Kidney (tissue), 13 donors: ENCODE measurements at regions not wholly inside any gene's neighbourhood (a gene's known extent, or its start where the extent isn't known, plus 50 kb on each side); places are given as distances from the start of the nearest gene placed in this dataset.

Source experiments
- DNase-seq, 5 donors: peaks; one replicate each; pipeline ENCODE4 v3.0.0-alpha.2; 2013 to 2020
- FAIRE-seq: peaks from 2 replicates; lab custom pipeline; 2012; peaks lifted over from hg19 to GRCh38; lab: Jason Lieb, UNC
- H3K27ac ChIP-seq, 2 donors: one replicate each; pipeline ENCODE4 v1.7.0; 2013; ENCODE audit warnings: low read depth in 2 of 2, low read length in 2 of 2, inconsistent platforms in 1 of 2
- H3K27me3 ChIP-seq: one replicate; pipeline ENCODE4 v1.7.1; 2013; ENCODE audit warnings: low read length, inconsistent platforms; ENCODE audit not compliant: control insufficient read depth, insufficient read depth
- H3K36me3 ChIP-seq, 3 donors: one replicate each; pipeline versions ENCODE4 v1.7.0 to v1.7.1; 2013; ENCODE audit warnings: low read length in 3 of 3, control low read depth in 1 of 3, inconsistent platforms in 1 of 3; ENCODE audit not compliant: insufficient read depth in 3 of 3, control insufficient read depth in 2 of 3
- H3K4me1 ChIP-seq, 3 donors: one replicate each; pipeline versions ENCODE4 v1.7.0 to v1.7.1; 2013; ENCODE audit warnings: low read length in 3 of 3, inconsistent platforms in 1 of 3, low read depth in 1 of 3; ENCODE audit not compliant: control insufficient read depth in 2 of 3, insufficient read depth in 2 of 3
- H3K4me3 ChIP-seq, 3 donors: one replicate each; pipeline versions ENCODE4 v1.7.0 to v1.8.1; 2013; ENCODE audit warnings: low read length in 3 of 3, control low read depth in 1 of 3, inconsistent platforms in 1 of 3
- H3K9ac ChIP-seq, 3 donors: one replicate each; pipeline versions ENCODE4 v1.7.0 to v1.7.1; 2013; ENCODE audit warnings: low read length in 3 of 3, control low read depth in 1 of 3, inconsistent platforms in 1 of 3
- H3K9me3 ChIP-seq, 3 donors: one replicate each; pipeline versions ENCODE4 v1.7.0 to v1.7.1; 2013; ENCODE audit warnings: low read length in 3 of 3, control low read depth in 1 of 3, inconsistent platforms in 1 of 3; ENCODE audit not compliant: control insufficient read depth in 2 of 3, insufficient read depth in 1 of 3
- CTCF ChIP-seq: IDR thresholded peaks from 3 replicates; pipeline ENCODE4 v1.5.1; 2012; ENCODE audit warnings: mild to moderate bottlenecking, moderate library complexity, borderline replicate concordance; ENCODE audit not compliant: insufficient read depth; ENCODE audit errors: extremely low read depth
- intact Hi-C: fragments of 100-400 bp; cut with DNase I; formaldehyde crosslinking; loops from one replicate; pipeline ENCODE4 v1.11.1; 2022
- donor health status: control.
- donor health status: control.
- donor health status: control.
- donor health status: control.
- donor health status: control.
- donor health status: DM: yes; HTN: yes; CAD: no.
- donor health status: Normal renal cell carcinoma (clear cell type).

- no peak overlapping the region for H3K9ac ChIP-seq
- H3K36me3 ChIP-seq, result no peaks in the 10 kb centered on the region
- no peaks in the 10 kb centered on the region for H3K9me3 ChIP-seq
- intact Hi-C loops, result no loop called here
- no peak for TF ChIP-seq CTCF
- H3K27me3 ChIP-seq, result no peaks in the 10 kb centered on the region
- DNase-seq, result no peak
- no peaks in the 10 kb centered on the region for H3K4me1 ChIP-seq
- no peak overlapping the region for H3K27ac ChIP-seq
- no peak overlapping the region for H3K4me3 ChIP-seq
- no peak for FAIRE-seq
Measured at GRCh38 chrX:147848543-147849443, 62.9 kb upstream of the FMR1 start.

- no peak for TF ChIP-seq CTCF
- Histone ChIP-seq H3K27ac (no peak overlapping the region), H3K27me3 (no peaks in the 10 kb centered on the region), H3K9me3 (no peaks in the 10 kb centered on the region), H3K4me1 (no peaks in the 10 kb centered on the region), H3K9ac (no peak overlapping the region), H3K4me3 (no peak overlapping the region), H3K36me3 (no peaks in the 10 kb centered on the region)
- no peak for FAIRE-seq
- intact Hi-C loops, result no loop called here
- no peak for DNase-seq
Measured at GRCh38 chrX:147850875-147851274, 60.8 kb upstream of the FMR1 start.

GRCh38 chrX:147853701-147854100, 58.0 kb upstream of the FMR1 start:
- FAIRE-seq, result no peak
- no peak for TF ChIP-seq CTCF
- H3K4me1 ChIP-seq, result no peaks in the 10 kb centered on the region
- intact Hi-C loops, result no loop called here
- no peak for DNase-seq
- H3K9ac ChIP-seq, result no peak overlapping the region
- no peaks in the 10 kb centered on the region for H3K27me3 ChIP-seq
- no peak overlapping the region for H3K4me3 ChIP-seq
- H3K27ac ChIP-seq, result no peak overlapping the region
- H3K36me3 ChIP-seq, result no peaks in the 10 kb centered on the region
- no peaks in the 10 kb centered on the region for H3K9me3 ChIP-seq
